SK-N-SH (cell line): ENCODE measurements at regions not wholly inside any gene's neighbourhood (a gene's known extent, or its start where the extent isn't known, plus 50 kb on each side); places are given as distances from the start of the nearest gene placed in this dataset.
"Not testable (repeated sequence)": the region's sequence is repeated elsewhere in the genome, so short reads cannot be mapped to it uniquely, and the experiment has no call there.

ENCODE experiments used
- CTCF ChIA-PET: fragments of 300-600, 350-600 bp; formaldehyde crosslinking; extraction: SDS; loops from one replicate; lab custom pipeline; 2021; lab: Yijun Ruan, JAX
- POLR2A ChIA-PET: fragments of 350-600 bp; sonication (Branson Sonifier 250); formaldehyde crosslinking; extraction: SDS; loops from one replicate; lab custom pipeline; 2020; ENCODE audit warnings: antibody characterized with exemption, inconsistent platforms; lab: Yijun Ruan, JAX
- DNase-seq: peaks from one replicate; pipeline ENCODE4 v3.0.0; 2012
- H2AFZ ChIP-seq: fragments of 200-600 bp; sonication (generic); 2 replicates; pipeline ENCODE4 v1.8.1; 2016; ENCODE audit warnings: antibody characterized with exemption, mild to moderate bottlenecking, low read depth
- H3F3A ChIP-seq: fragments of 200-600 bp; sonication (generic); replicated peaks from 2 replicates; pipeline ENCODE3; 2016; ENCODE audit warnings: antibody characterized with exemption, mild to moderate bottlenecking; ENCODE audit not compliant: insufficient read depth
- H3K27ac ChIP-seq, 2 experiments: fragments of 200-500 bp in 1 of 2; fragments of 200-600 bp in 1 of 2; sonication (Bioruptor generic) in 1 of 2; sonication (generic), shearing (Covaris generic) in 1 of 2; 2 replicates each; pipeline versions ENCODE4 v1.5.1 to v1.6.1; 2014 to 2016; ENCODE audit warnings: low read depth in 2 of 2, inconsistent platforms in 1 of 2, low read length in 1 of 2, mild to moderate bottlenecking in 1 of 2, mixed read lengths in 1 of 2
- H3K27me3 ChIP-seq: fragments of 200-600 bp; sonication (generic), shearing (Covaris generic); 2 replicates; pipeline ENCODE4 v1.6.1; 2016; ENCODE audit warnings: mixed run types; ENCODE audit not compliant: insufficient read depth
- H3K36me3 ChIP-seq, 2 experiments: fragments of 200-500 bp in 1 of 2; fragments of 200-600 bp in 1 of 2; sonication (Bioruptor generic) in 1 of 2; sonication (generic) in 1 of 2; replicated peaks in 1 of 2; 2 replicates each; pipeline versions ENCODE3 to v1.5.1; 2014 to 2016; ENCODE audit warnings: low read length in 1 of 2, mild to moderate bottlenecking in 1 of 2; ENCODE audit not compliant: insufficient read depth in 2 of 2, control insufficient read depth in 1 of 2
- H3K4me1 ChIP-seq, 2 experiments: fragments of 200-500 bp in 1 of 2; fragments of 200-600 bp in 1 of 2; sonication (Bioruptor generic) in 1 of 2; sonication (generic), shearing (Covaris generic) in 1 of 2; 2 replicates each; pipeline versions ENCODE4 v1.5.1 to v1.6.1; 2014 to 2016; ENCODE audit warnings: low read depth in 1 of 2, low read length in 1 of 2, mixed run types in 1 of 2; ENCODE audit not compliant: insufficient read depth in 2 of 2, control insufficient read depth in 1 of 2
- H3K4me2 ChIP-seq: fragments of 200-600 bp; sonication (generic), shearing (Covaris generic); 2 replicates; pipeline ENCODE4 v1.6.1; 2017; ENCODE audit warnings: mixed run types
- H3K4me3 ChIP-seq, 2 experiments: fragments of 200-500 bp in 1 of 2; fragments of 200-600 bp in 1 of 2; sonication (Bioruptor generic) in 1 of 2; sonication (generic), shearing (Covaris generic) in 1 of 2; 2 replicates each; pipeline versions ENCODE4 v1.5.1 to v1.8.1; 2014 to 2016; ENCODE audit warnings: low read depth in 2 of 2, inconsistent platforms in 1 of 2, low read length in 1 of 2, mild to moderate bottlenecking in 1 of 2, mixed read lengths in 1 of 2, moderate library complexity in 1 of 2
- H3K79me2 ChIP-seq: fragments of 200-600 bp; sonication (generic); 2 replicates; pipeline ENCODE4 v1.8.1; 2017; ENCODE audit warnings: mild to moderate bottlenecking; ENCODE audit not compliant: insufficient read depth
- H3K9ac ChIP-seq: fragments of 200-600 bp; sonication (generic); 2 replicates; pipeline ENCODE4 v1.6.1; 2017; ENCODE audit warnings: mixed run types
- H3K9me2 ChIP-seq: fragments of 200-600 bp; sonication (generic); 2 replicates; pipeline ENCODE4 v1.6.1; 2017; ENCODE audit warnings: mixed run types
- H3K9me3 ChIP-seq: fragments of 200-600 bp; sonication (generic); 2 replicates; pipeline ENCODE4 v1.6.1; 2017; ENCODE audit warnings: mixed run types, mild to moderate bottlenecking, moderate library complexity
- H4K20me1 ChIP-seq: fragments of 200-600 bp; sonication (generic); 2 replicates; pipeline ENCODE4 v1.6.1; 2017; ENCODE audit warnings: mild to moderate bottlenecking, mixed run types; ENCODE audit not compliant: insufficient read depth
- CHD2 ChIP-seq: fragments of 150-350 bp; IDR thresholded peaks from 2 replicates; pipeline ENCODE4 v1.6.1; 2018; ENCODE audit warnings: low read length; ENCODE audit not compliant: partially characterized antibody
- GATA2 ChIP-seq: sonication (generic); formaldehyde crosslinking; IDR thresholded peaks from 2 replicates; pipeline ENCODE4 v1.5.0; 2020; ENCODE audit warnings: mild to moderate bottlenecking, missing genetic modification reagents
- RFX5 ChIP-seq: IDR thresholded peaks from 2 replicates; pipeline ENCODE4 v1.6.1; 2012; ENCODE audit warnings: mild to moderate bottlenecking, improper control_type of control experiment, low read length
- RXRA ChIP-seq: IDR thresholded peaks from 2 replicates; pipeline ENCODE4 v1.4.0; 2012; ENCODE audit warnings: low read depth, mild to moderate bottlenecking, borderline replicate concordance
- SIN3A ChIP-seq: IDR thresholded peaks from 2 replicates; pipeline ENCODE4 v1.6.1; 2012; ENCODE audit warnings: low read depth, mild to moderate bottlenecking, low read length, moderate library complexity, borderline replicate concordance
- TCF12 ChIP-seq: IDR thresholded peaks from 2 replicates; pipeline ENCODE4 v1.4.0; 2012
- WGBS: methylation state at CpG from one replicate; pipeline ENCODE4 v1.1.6; 2017; ENCODE audit warnings: low lambda C conversion rate; 5-methylcytosine and 5-hydroxymethylcytosine counted together
- TF ChIP-seq, protein P1 (sequence below): IDR thresholded peaks from 2 replicates; pipeline ENCODE4 v1.4.0; 2012; ENCODE audit warnings: low read depth, borderline replicate concordance
- TF ChIP-seq, protein P2 (sequence below): IDR thresholded peaks from 2 replicates; pipeline ENCODE4 v1.4.0; 2012; ENCODE audit warnings: low read depth

DNA sequence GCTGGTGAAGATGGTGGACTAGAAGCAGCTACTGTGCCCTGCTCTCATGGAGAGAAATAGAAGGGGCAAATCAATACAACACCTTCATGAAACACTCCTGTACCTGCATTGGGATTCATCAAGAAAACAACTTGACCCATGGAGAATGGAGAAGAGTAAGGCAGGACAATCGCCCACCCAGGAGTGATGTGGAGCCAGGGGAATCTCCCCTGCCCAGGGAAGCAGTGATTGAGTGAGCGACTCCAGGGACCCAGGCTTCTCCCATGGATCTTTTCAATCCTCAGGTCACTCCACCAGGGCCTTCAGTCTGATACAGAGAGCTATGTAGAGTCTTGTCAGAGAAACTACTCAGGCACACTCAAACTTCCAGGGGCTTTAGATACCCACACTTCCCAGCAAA is 161.9 kb upstream of the DYRK2 start:
- 29% methylated on average over 1 of the region's 2 CpGs for WGBS
- Histone ChIP-seq H3K79me2 (no peaks in the 10 kb centered on the region), H3F3A (no peaks in the 10 kb centered on the region), H3K27me3 (no peaks in the 10 kb centered on the region), H3K9ac (no peak overlapping the region), H3K4me3 (no peak overlapping the region), H2AFZ (no peak overlapping the region), H3K4me1 (peaks cover 0 to 7% of the 10 kb centered on the region in 2 experiments; a peak in 2 of 4 replicates), H3K36me3 (no peaks in the 10 kb centered on the region), H4K20me1 (no peaks in the 10 kb centered on the region), H3K27ac (no peak overlapping the region), H3K4me2 (no peak overlapping the region), H3K9me2 (no peaks in the 10 kb centered on the region), H3K9me3 (peaks cover 4% of the 10 kb centered on the region; the same call in 1 of the 2 replicates)
- TF ChIP-seq CHD2 (no peak), TCF12 (no peak)
- TF ChIP-seq, protein P1, sequence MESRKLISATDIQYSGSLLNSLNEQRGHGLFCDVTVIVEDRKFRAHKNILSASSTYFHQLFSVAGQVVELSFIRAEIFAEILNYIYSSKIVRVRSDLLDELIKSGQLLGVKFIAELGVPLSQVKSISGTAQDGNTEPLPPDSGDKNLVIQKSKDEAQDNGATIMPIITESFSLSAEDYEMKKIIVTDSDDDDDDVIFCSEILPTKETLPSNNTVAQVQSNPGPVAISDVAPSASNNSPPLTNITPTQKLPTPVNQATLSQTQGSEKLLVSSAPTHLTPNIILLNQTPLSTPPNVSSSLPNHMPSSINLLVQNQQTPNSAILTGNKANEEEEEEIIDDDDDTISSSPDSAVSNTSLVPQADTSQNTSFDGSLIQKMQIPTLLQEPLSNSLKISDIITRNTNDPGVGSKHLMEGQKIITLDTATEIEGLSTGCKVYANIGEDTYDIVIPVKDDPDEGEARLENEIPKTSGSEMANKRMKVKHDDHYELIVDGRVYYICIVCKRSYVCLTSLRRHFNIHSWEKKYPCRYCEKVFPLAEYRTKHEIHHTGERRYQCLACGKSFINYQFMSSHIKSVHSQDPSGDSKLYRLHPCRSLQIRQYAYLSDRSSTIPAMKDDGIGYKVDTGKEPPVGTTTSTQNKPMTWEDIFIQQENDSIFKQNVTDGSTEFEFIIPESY = no peak
- DNase-seq = no peak
- ChIA-PET CTCF (interaction anchor here (0.7 kb wide), 1 partner anchor 10 kb away, joined by 3 read pairs; no protein-coding TSS in a partner anchor), POLR2A (no interaction called here)

DNA sequence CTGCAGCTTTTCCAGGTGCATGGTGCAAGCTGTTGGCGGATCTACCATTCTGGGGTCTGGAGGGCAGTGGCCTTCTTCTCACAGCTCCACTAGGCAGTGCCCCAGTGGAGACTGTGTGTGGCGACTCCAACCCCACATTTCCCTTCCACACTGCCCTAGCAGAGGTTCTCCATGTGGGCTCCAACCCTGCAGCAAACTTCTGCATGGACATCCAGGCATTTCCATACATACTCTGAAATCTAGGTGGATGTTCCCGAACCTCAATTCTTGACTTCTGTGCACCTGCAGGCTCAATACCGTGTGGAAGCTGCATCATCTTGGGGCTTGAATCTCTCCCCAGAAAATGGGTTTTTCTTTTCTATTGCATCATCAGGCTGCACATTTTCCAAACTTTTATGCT is 160.2 kb upstream of the DYRK2 start:
- H3K36me3 ChIP-seq, H3K27me3 ChIP-seq, H3K9me3 ChIP-seq, H3K9ac ChIP-seq, H2AFZ ChIP-seq, H3K79me2 ChIP-seq, H3K4me3 ChIP-seq, H3K4me1 ChIP-seq, CTCF ChIA-PET, H3K9me2 ChIP-seq, DNase-seq, H3K4me2 ChIP-seq, H3F3A ChIP-seq, H4K20me1 ChIP-seq, H3K27ac ChIP-seq: not testable (repeated sequence)
- 23% methylated on average over 4 of the region's 4 CpGs for WGBS
- POLR2A ChIA-PET = interaction anchor here (0.7 kb wide), 1 partner anchor 133 kb away, joined by 3 read pairs; no protein-coding TSS in a partner anchor

DNA sequence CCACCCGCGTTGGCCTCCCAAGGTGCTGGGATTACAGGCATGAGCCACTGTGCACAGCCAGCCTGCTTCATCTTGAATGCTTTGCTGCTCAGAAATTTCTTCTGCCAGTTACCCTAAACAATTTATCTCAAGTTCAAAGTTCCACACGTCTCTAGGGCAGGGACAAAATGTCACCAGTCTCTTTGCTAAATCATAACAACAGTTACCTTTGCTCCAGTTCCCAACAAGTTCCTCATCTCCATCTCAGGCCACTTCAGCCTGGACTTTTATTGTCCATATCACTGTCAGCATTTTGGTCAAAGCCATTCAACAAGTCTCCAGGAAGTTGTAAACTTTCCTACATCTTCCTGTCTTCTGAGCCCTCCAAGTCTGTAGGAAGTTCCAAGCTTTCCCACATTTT is 159.5 kb upstream of the DYRK2 start:
- H3F3A ChIP-seq = no peaks in the 10 kb centered on the region
- no peaks in the 10 kb centered on the region for H3K9me2 ChIP-seq
- no peak overlapping the region for H3K4me3 ChIP-seq
- no peak for DNase-seq
- peaks cover 0 to 3% of the 10 kb centered on the region in 2 experiments for H3K36me3 ChIP-seq
- no peaks in the 10 kb centered on the region for H3K79me2 ChIP-seq
- CTCF ChIA-PET = no interaction called here
- H3K4me1 ChIP-seq = no peaks in the 10 kb centered on the region
- POLR2A ChIA-PET = no interaction called here
- H3K4me2 ChIP-seq = no peak overlapping the region
- 40% methylated on average over 3 of the region's 3 CpGs for WGBS
- no peak for TF ChIP-seq RXRA
- no peak for TF ChIP-seq RFX5
- TF ChIP-seq, protein P2, sequence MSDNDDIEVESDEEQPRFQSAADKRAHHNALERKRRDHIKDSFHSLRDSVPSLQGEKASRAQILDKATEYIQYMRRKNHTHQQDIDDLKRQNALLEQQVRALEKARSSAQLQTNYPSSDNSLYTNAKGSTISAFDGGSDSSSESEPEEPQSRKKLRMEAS = no peak
- no peak for TF ChIP-seq SIN3A
- no peak for TF ChIP-seq GATA2 (CRISPR knock-in tag)
- no peak overlapping the region for H3K9ac ChIP-seq
- no peak overlapping the region for H2AFZ ChIP-seq
- no peak overlapping the region for H3K27ac ChIP-seq
- peaks cover 10% of the 10 kb centered on the region for H3K9me3 ChIP-seq
- no peaks in the 10 kb centered on the region for H4K20me1 ChIP-seq
- H3K27me3 ChIP-seq = no peaks in the 10 kb centered on the region
